ENCODE measurements at regions not wholly inside any gene's neighbourhood (a gene's known extent, or its start where the extent isn't known, plus 50 kb on each side); places are given as distances from the start of the nearest gene placed in this dataset.

- Histone ChIP-seq H3K4me2 (ENCODE audit: low read depth, low read length, poor library complexity, severe bottlenecking) (no peak overlapping the region), H3K9ac (ENCODE audit: low read depth, low read length, poor library complexity, severe bottlenecking) (no peak overlapping the region), H3K79me2 (ENCODE audit: insufficient read depth, low read length) (no peaks in the 10 kb centered on the region), H3K27me3 (ENCODE audit: insufficient read depth, low read length, poor library complexity, severe bottlenecking) (no peaks in the 10 kb centered on the region), H2AFZ (ENCODE audit: low read length) (no peak overlapping the region), H3F3A (ENCODE audit: low read depth) (no peaks in the 10 kb centered on the region), H3K4me1 (ENCODE audit: insufficient read depth, low read length, poor library complexity, severe bottlenecking) (no peaks in the 10 kb centered on the region), H3K36me3 (ENCODE audit: insufficient read depth, low read length) (no peaks in the 10 kb centered on the region), H3K9me3 (ENCODE audit: insufficient read depth, low read depth, low read length) (no peaks in the 10 kb centered on the region), H4K20me1 (ENCODE audit: insufficient read depth, low read length, poor library complexity, severe bottlenecking) (no peaks in the 10 kb centered on the region), H3K4me3 (ENCODE audit: low read length, poor library complexity, severe bottlenecking) (no peak overlapping the region), H3K9me2 (replicated peaks; ENCODE audit: low read depth, low read length) (no peaks in the 10 kb centered on the region)
- TF ChIP-seq CTCF (conservative IDR thresholded peaks at IDR 0.05; ENCODE audit: low read length) (no peak), EZH2phosphoT487 (IDR thresholded peaks at IDR 0.05; ENCODE audit: borderline replicate concordance) (no peak)
Measured at GRCh38 chr2:208985644-208986043, 438.2 kb upstream of the MAP2 start.

- no peaks in the 10 kb centered on the region for H3K9me3 ChIP-seq (ENCODE audit: insufficient read depth, low read depth, low read length)
- H2AFZ ChIP-seq (ENCODE audit: low read length) = no peak overlapping the region
- H3K27me3 ChIP-seq (ENCODE audit: insufficient read depth, low read length, poor library complexity, severe bottlenecking) = no peaks in the 10 kb centered on the region
- H3K4me2 ChIP-seq (ENCODE audit: low read depth, low read length, poor library complexity, severe bottlenecking) = no peak overlapping the region
- no peaks in the 10 kb centered on the region for H4K20me1 ChIP-seq (ENCODE audit: insufficient read depth, low read length, poor library complexity, severe bottlenecking)
- H3K4me1 ChIP-seq (ENCODE audit: insufficient read depth, low read length, poor library complexity, severe bottlenecking) = no peaks in the 10 kb centered on the region
- H3F3A ChIP-seq (ENCODE audit: low read depth) = no peaks in the 10 kb centered on the region
- no peak overlapping the region for H3K4me3 ChIP-seq (ENCODE audit: low read length, poor library complexity, severe bottlenecking)
- no peaks in the 10 kb centered on the region for H3K9me2 ChIP-seq (replicated peaks; ENCODE audit: low read depth, low read length)
- TF ChIP-seq EZH2phosphoT487 (IDR thresholded peaks at IDR 0.05; ENCODE audit: borderline replicate concordance) (no peak), CTCF (conservative IDR thresholded peaks at IDR 0.05; ENCODE audit: low read length) (no peak)
- no peaks in the 10 kb centered on the region for H3K79me2 ChIP-seq (ENCODE audit: insufficient read depth, low read length)
- H3K9ac ChIP-seq (ENCODE audit: low read depth, low read length, poor library complexity, severe bottlenecking) = no peak overlapping the region
- no peaks in the 10 kb centered on the region for H3K36me3 ChIP-seq (ENCODE audit: insufficient read depth, low read length)
Measured at GRCh38 chr2:208990716-208991115, 433.1 kb upstream of the MAP2 start.

- Histone ChIP-seq H3K79me2 (ENCODE audit: insufficient read depth, low read length) (no peaks in the 10 kb centered on the region), H3K9me3 (ENCODE audit: insufficient read depth, low read depth, low read length) (0 out of 2 replicates have a peak, but pooled peaks cover 5% of the 10 kb centered on the region)
Measured at GRCh38 chr2:208999911-209000310, 423.9 kb upstream of the MAP2 start.

More at GRCh38 chr2:208999911-209000310, 423.9 kb upstream of the MAP2 start:
- Histone ChIP-seq H2AFZ (ENCODE audit: low read length) (no peak overlapping the region), H3K27me3 (ENCODE audit: insufficient read depth, low read length, poor library complexity, severe bottlenecking) (no peaks in the 10 kb centered on the region), H3K9ac (ENCODE audit: low read depth, low read length, poor library complexity, severe bottlenecking) (no peak overlapping the region), H3K4me1 (ENCODE audit: insufficient read depth, low read length, poor library complexity, severe bottlenecking) (no peaks in the 10 kb centered on the region), H3K4me2 (ENCODE audit: low read depth, low read length, poor library complexity, severe bottlenecking) (no peak overlapping the region), H3K4me3 (ENCODE audit: low read length, poor library complexity, severe bottlenecking) (no peak overlapping the region), H3K9me2 (replicated peaks; ENCODE audit: low read depth, low read length) (no peaks in the 10 kb centered on the region), H3K36me3 (ENCODE audit: insufficient read depth, low read length) (no peaks in the 10 kb centered on the region), H3F3A (ENCODE audit: low read depth) (no peaks in the 10 kb centered on the region), H4K20me1 (ENCODE audit: insufficient read depth, low read length, poor library complexity, severe bottlenecking) (no peaks in the 10 kb centered on the region)
- TF ChIP-seq EZH2phosphoT487 (IDR thresholded peaks at IDR 0.05; ENCODE audit: borderline replicate concordance) (no peak), CTCF (conservative IDR thresholded peaks at IDR 0.05; ENCODE audit: low read length) (no peak)

Measured in Loucy (cell line).